ENCODE measurements at regions not wholly inside any gene's neighbourhood (a gene's known extent, or its start where the extent isn't known, plus 50 kb on each side); places are given as distances from the start of the nearest gene placed in this dataset.

GRCh38 chr9:12133416-12133815 is 559.8 kb upstream of the TYRP1 start:
- DNase-seq (ENCODE audit: low read depth) = no peak
- in situ Hi-C loops (cut with HindIII; ENCODE audit: low sequenced_read_pairs) = loop anchor here (5.0 kb wide), 1 partner anchor 76 kb away; no protein-coding TSS in a partner anchor
- no peak overlapping the region for H3K4me3 ChIP-seq (ENCODE audit: low read depth, low read length)
- TF ChIP-seq CTCF (IDR thresholded peaks at IDR 0.05; ENCODE audit: low read depth, low read length, missing control alignments) = no peak

GRCh38 chr9:12141422-12141821 is 551.8 kb upstream of the TYRP1 start:
- in situ Hi-C loops (cut with HindIII; ENCODE audit: low sequenced_read_pairs) = no loop called here
- DNase-seq (ENCODE audit: low read depth) = no peak
- TF ChIP-seq CTCF (IDR thresholded peaks at IDR 0.05; ENCODE audit: low read depth, low read length, missing control alignments) = no peak
- H3K4me3 ChIP-seq (ENCODE audit: low read depth, low read length) = no peak overlapping the region

GRCh38 chr9:12155401-12156134 is 537.6 kb upstream of the TYRP1 start:
- DNase-seq (ENCODE audit: low read depth) = no peak
- no peak overlapping the region for H3K4me3 ChIP-seq (ENCODE audit: low read depth, low read length)
- TF ChIP-seq CTCF (IDR thresholded peaks at IDR 0.05; ENCODE audit: low read depth, low read length, missing control alignments) = no peak
- in situ Hi-C loops (cut with HindIII; ENCODE audit: low sequenced_read_pairs) = no loop called here

- in situ Hi-C loops (cut with HindIII; ENCODE audit: low sequenced_read_pairs) = no loop called here
- no peak for DNase-seq (ENCODE audit: low read depth)
- no peak for TF ChIP-seq CTCF (IDR thresholded peaks at IDR 0.05; ENCODE audit: low read depth, low read length, missing control alignments)
- H3K4me3 ChIP-seq (ENCODE audit: low read depth, low read length) = no peak overlapping the region
Observed at GRCh38 chr9:12162181-12162815, 530.9 kb upstream of the TYRP1 start.

- no peak overlapping the region for H3K4me3 ChIP-seq (ENCODE audit: low read depth, low read length)
- DNase-seq (ENCODE audit: low read depth) = no peak
- in situ Hi-C loops (cut with HindIII; ENCODE audit: low sequenced_read_pairs) = no loop called here
- TF ChIP-seq CTCF (IDR thresholded peaks at IDR 0.05; ENCODE audit: low read depth, low read length, missing control alignments) = no peak
Observed at GRCh38 chr9:12163723-12164458, 529.3 kb upstream of the TYRP1 start.

- no peak overlapping the region for H3K4me3 ChIP-seq (ENCODE audit: low read depth, low read length)
- no peak for TF ChIP-seq CTCF (IDR thresholded peaks at IDR 0.05; ENCODE audit: low read depth, low read length, missing control alignments)
- DNase-seq (ENCODE audit: low read depth) = no peak
- in situ Hi-C loops (cut with HindIII; ENCODE audit: low sequenced_read_pairs) = no loop called here
Observed at GRCh38 chr9:12166518-12166917, 526.7 kb upstream of the TYRP1 start.

Measured in astrocyte of the cerebellum (primary cell).